ENCODE measurements at regions not wholly inside any gene's neighbourhood (a gene's known extent, or its start where the extent isn't known, plus 50 kb on each side); places are given as distances from the start of the nearest gene placed in this dataset.

DNA sequence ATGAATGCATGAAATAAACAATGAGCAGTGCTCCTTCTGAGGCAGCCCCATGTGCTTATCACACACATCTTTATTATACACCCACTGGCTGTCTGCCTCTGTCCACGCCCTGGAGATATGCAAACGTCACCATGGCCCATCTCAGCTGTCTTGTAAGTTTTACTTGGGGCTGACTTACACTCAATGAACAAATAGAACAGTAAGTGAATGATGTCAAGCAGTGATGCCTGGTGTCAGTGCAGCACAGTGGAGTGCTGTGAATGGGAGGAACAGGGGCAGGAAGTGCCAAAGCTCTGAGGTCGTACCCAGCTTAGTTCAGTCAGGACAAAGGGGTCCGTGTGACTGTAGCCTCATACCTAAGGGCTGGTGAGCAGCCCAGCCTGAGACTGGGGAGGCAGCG, 659.5 kb upstream of the HS6ST1 start:
- no peak overlapping the region for H3K27ac ChIP-seq
- H3K4me1 ChIP-seq = no peaks in the 10 kb centered on the region
- H3K27me3 ChIP-seq = no peaks in the 10 kb centered on the region
- TF ChIP-seq, protein P1, sequence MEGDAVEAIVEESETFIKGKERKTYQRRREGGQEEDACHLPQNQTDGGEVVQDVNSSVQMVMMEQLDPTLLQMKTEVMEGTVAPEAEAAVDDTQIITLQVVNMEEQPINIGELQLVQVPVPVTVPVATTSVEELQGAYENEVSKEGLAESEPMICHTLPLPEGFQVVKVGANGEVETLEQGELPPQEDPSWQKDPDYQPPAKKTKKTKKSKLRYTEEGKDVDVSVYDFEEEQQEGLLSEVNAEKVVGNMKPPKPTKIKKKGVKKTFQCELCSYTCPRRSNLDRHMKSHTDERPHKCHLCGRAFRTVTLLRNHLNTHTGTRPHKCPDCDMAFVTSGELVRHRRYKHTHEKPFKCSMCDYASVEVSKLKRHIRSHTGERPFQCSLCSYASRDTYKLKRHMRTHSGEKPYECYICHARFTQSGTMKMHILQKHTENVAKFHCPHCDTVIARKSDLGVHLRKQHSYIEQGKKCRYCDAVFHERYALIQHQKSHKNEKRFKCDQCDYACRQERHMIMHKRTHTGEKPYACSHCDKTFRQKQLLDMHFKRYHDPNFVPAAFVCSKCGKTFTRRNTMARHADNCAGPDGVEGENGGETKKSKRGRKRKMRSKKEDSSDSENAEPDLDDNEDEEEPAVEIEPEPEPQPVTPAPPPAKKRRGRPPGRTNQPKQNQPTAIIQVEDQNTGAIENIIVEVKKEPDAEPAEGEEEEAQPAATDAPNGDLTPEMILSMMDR (IDR thresholded peaks at IDR 0.05) = no peak
- DNase-seq (no peak), ATAC-seq (no peak)
- no peak overlapping the region for H3K4me3 ChIP-seq
- no peaks in the 10 kb centered on the region for H3K36me3 ChIP-seq
- intact Hi-C loops (cut with DNase I) = no loop called here
- H3K9me3 ChIP-seq = no peaks in the 10 kb centered on the region

DNA sequence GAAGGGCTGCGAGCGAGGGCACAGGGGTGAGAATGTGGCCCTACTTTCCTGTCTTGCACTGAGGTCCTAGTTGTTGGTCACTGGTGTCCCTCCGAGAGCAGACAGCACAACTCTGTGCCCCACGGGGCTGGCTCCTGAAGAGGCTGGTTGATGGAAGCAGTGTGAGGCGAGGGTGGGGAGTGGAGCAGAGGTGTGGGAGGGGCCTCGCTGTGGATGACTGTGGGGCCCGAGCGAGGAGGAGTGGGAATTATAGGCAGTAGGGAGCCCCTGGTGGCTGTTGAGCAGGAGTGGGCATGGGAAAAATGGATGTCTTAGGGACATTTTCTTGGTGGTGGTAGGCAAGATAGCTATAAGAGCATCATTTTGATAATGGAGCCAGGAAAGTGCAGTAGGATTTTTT, 660.5 kb upstream of the HS6ST1 start:
- no peaks in the 10 kb centered on the region for H3K27me3 ChIP-seq
- TF ChIP-seq, protein P1 (IDR thresholded peaks at IDR 0.05) = no peak
- no peak overlapping the region for H3K4me3 ChIP-seq
- intact Hi-C loops (cut with DNase I) = no loop called here
- DNase-seq (no peak), ATAC-seq (no peak)
- no peaks in the 10 kb centered on the region for H3K36me3 ChIP-seq
- no peak overlapping the region for H3K27ac ChIP-seq
- no peaks in the 10 kb centered on the region for H3K9me3 ChIP-seq
- H3K4me1 ChIP-seq = no peaks in the 10 kb centered on the region

DNA sequence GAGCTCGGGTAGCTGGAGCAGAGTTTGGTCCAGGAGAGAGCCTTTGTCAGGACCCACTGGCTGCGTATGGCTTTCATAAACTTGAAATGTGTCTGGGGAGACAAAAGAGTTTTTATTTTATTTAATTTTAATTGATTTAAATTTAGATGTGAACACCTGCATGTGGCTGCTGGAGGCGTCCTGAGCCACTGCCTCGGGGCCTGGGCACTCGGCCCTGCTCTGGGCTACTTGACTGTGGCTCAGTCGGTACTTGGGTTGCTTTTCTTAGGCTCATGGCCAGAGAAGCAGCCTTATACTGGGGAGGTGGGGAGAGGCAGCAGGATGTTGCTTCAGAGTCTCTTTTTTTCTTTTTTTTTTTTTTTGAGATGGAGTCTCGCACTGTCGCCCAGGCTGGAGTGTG, 661.8 kb upstream of the HS6ST1 start:
- Histone ChIP-seq H3K9me3 (no peaks in the 10 kb centered on the region), H3K27me3 (no peaks in the 10 kb centered on the region), H3K27ac (no peak overlapping the region), H3K36me3 (no peaks in the 10 kb centered on the region), H3K4me1 (no peaks in the 10 kb centered on the region), H3K4me3 (no peak overlapping the region)
- no peak for ATAC-seq
- DNase-seq = no peak
- TF ChIP-seq, protein P1 (IDR thresholded peaks at IDR 0.05) = no peak
- intact Hi-C loops (cut with DNase I) = no loop called here

DNA sequence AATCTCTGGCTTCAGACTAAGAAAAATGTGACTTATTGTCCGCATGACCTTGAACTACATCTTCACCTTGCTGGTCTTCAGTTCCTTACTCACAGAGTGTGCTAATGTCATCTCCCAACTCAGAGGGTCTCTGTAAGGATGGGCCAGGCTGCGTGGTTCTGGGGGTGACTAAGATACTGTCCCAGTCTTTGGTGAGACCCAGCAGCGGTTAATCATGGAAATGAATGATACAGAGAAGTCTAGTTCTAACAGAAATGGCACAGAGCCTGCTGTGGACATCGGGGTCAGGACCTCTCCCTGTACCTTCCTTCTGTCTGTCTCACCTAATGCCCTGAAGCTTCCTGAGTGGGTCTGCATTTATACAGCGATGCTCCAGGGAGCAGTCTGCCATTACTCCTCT, 662.7 kb upstream of the HS6ST1 start:
- DNase-seq (no peak), ATAC-seq (no peak)
- TF ChIP-seq, protein P1 (IDR thresholded peaks at IDR 0.05) = no peak
- Histone ChIP-seq H3K27ac (no peak overlapping the region), H3K4me3 (no peak overlapping the region), H3K9me3 (no peaks in the 10 kb centered on the region), H3K4me1 (no peaks in the 10 kb centered on the region), H3K36me3 (no peaks in the 10 kb centered on the region), H3K27me3 (no peaks in the 10 kb centered on the region)
- intact Hi-C loops (cut with DNase I) = no loop called here

DNA sequence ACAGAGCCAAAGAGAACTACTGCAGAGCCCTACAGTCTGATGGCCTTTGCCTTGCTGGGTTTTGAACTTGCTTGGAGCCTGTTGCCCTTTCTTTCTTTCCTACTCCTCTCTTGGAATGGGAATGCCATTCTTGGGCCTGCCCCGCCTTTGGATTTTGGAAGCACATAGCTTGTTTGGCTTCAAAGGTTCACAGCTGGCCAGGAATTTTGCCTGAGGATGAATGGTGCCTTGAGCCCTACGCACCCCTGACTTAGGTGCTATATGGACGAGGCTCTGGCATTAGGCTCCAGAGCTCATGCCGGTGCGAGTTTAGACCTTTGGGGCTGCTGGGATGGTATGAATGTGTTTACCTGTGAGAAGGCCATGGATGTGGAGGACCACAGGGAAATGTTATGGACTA, 663.3 kb upstream of the HS6ST1 start:
- TF ChIP-seq, protein P1 (IDR thresholded peaks at IDR 0.05) = no peak
- no peak for ATAC-seq
- Histone ChIP-seq H3K4me1 (no peaks in the 10 kb centered on the region), H3K36me3 (no peaks in the 10 kb centered on the region), H3K4me3 (no peak overlapping the region), H3K27ac (no peak overlapping the region), H3K27me3 (no peaks in the 10 kb centered on the region), H3K9me3 (no peaks in the 10 kb centered on the region)
- intact Hi-C loops (cut with DNase I) = no loop called here
- no peak for DNase-seq

DNA sequence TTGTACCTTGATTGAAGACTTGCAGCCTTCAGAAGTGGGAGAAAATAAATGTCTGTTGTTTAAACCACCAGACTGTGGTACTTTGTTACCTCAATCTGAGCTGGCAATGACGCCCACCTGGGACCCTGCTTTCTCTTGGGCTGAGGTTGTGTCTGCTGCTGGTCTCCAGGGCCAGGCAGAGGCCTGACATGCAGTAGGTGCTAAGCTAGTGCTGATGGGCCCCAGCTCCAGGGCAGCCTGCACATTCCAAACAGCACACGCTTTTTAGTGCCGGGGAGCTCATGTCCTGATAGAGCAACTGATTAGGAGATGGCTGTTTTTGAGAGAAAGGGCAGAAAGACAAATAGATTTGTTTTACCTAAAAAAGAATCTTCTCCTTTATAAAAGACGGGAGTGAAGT, 664.0 kb upstream of the HS6ST1 start:
- no peak for ATAC-seq
- H3K9me3 ChIP-seq = no peaks in the 10 kb centered on the region
- intact Hi-C loops (cut with DNase I) = no loop called here

More for the DNA sequence above, 664.0 kb upstream of the HS6ST1 start:
- Histone ChIP-seq H3K4me1 (no peaks in the 10 kb centered on the region), H3K4me3 (no peak overlapping the region), H3K27me3 (no peaks in the 10 kb centered on the region), H3K36me3 (no peaks in the 10 kb centered on the region), H3K27ac (no peak overlapping the region)
- no peak for DNase-seq
- TF ChIP-seq, protein P1 (IDR thresholded peaks at IDR 0.05) = no peak
